ENCODE measurements at regions not wholly inside any gene's neighbourhood (a gene's known extent, or its start where the extent isn't known, plus 50 kb on each side); places are given as distances from the start of the nearest gene placed in this dataset.

GRCh38 chr2:224263571-224264043 lies 138.3 kb downstream of the FAM124B start:
- TF ChIP-seq CTCF (optimal IDR thresholded peaks at IDR 0.05 in 1 of 3, IDR thresholded peaks at IDR 0.05 in 1 of 3, conservative IDR thresholded peaks at IDR 0.05 in 1 of 3; ENCODE audit: extremely low read depth in 1 of 3, insufficient read depth in 2 of 3, low read length in 3 of 3), result no peak
- TF ChIP-seq EZH2 (IDR thresholded peaks at IDR 0.05; ENCODE audit: low read length), result no peak
